GM19463 (cell line): ENCODE measurements at regions not wholly inside any gene's neighbourhood (a gene's known extent, or its start where the extent isn't known, plus 50 kb on each side); places are given as distances from the start of the nearest gene placed in this dataset.

Experiments
- ATAC-seq: cut with Tn5 transposase; IDR thresholded peaks from one replicate; pipeline ENCODE4 v1.9.1; 2021; ENCODE audit warnings: mild to moderate bottlenecking, moderate library complexity; ENCODE audit not compliant: unreplicated experiment

DNA sequence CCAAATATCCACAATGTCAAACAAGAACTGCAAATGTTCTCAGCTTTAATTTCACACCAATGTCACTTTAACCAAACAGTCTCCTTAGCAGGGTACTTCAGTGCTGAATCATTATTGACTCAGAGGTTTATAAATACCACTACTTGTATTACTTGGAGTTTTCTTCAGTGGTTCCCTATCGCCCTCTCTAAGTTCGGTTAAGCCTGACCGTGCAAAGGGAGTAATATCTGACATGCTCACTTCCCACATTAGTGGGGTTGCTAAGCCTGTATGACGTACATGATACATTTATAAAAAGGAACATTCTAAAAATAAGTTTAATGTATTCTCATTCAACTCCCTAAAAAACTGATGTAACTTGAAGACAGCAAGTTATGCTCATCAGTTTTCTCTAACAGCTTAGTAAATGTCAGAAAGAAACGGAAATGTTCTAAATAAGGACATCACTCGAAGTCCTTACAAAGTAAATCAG is 93.1 kb upstream of the ZC3H12C start:
- ATAC-seq, result peak; percentile 97

DNA sequence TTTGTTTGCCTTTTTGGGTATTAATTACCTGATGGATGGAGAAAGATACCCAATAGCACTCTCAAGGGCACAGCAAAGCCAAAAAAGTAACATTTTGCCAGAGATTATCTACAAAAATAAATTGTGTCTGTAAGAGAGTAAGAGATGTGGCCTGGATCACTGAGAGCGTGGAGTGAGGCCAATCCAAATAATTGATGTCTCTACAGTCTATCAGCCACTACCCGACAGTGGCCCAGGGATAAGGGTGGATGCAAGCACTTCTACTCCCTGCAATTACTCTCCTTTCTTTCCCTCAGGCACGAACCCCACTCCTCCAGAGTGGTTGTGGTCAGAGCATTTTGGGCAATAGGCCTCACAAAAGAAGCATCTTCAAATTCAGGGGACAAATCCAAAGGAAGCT is 92.3 kb upstream of the ZC3H12C start:
- no peak for ATAC-seq

DNA sequence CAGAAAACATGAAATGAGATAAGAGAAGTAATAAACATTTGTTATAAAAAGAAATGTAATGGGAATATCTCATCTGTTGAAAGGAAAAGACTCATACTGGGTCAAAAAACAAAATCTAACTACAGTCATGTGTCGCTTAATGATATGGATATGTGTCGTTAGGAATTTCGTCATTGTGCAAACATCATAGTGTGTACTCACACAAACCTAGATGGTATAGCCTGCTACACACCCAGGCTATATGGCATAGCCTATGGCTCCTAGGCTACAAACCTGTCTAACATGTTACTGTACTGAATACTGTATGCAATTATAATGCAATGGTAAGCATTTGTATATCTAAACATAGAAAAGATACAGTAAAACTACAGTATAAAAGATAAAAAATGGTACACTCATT is 89.8 kb upstream of the ZC3H12C start:
- ATAC-seq, result no peak

DNA sequence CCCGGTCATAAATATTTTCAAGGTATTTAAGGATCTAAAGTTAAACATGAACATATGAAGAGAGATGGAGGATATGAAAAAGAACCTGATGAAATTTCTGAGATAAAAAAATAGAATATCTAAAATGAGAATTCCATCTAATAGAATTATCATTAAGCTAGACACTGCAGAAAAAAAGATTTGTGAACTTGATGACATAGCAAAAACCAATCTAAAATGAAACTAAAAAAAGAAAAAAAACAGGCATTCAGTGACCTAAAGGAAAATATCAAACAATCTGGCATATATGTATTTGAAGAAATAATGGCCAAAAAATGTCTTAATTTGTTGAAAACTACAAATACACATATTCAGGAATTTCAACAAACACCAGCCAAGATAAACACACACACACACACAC is 81.6 kb upstream of the ZC3H12C start:
- ATAC-seq, result no peak

DNA sequence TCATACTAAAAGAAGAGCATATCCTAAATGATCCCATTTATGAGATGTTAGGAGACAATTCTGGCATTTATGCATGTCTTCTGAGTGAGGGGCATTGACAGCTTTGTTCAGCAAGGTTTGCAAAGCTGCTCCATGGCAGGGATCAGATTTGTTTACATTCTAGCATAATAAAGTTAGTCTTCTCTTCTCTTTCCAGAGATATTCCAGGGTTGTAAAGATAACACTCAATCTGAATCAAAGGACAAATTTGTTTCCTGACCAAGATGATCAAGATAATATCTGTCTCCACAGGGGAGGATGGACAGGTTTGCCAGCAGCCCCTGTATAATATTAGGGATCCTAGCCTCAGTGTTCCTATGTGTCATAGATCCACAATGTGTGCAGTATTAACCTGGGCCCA is 77.5 kb upstream of the ZC3H12C start:
- no peak for ATAC-seq

DNA sequence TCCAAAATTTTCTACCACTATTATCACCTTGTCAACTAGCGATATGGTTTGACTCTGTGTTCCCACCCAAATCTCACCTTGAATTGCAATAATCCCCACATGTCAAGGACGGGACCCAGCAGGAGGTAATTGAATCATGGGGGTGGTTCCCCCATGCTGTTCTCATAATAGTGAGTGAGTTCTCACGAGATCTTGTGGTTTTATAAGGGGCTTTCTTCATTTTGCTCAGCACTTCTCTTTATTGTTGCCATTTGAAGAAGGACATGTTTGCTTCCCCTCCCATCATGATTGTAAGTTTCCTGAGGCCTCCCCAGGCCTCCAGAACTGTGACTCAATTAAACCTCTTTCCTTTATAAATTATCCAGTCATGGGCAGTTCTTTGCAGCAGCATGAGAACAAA is 73.5 kb upstream of the ZC3H12C start:
- no peak for ATAC-seq

DNA sequence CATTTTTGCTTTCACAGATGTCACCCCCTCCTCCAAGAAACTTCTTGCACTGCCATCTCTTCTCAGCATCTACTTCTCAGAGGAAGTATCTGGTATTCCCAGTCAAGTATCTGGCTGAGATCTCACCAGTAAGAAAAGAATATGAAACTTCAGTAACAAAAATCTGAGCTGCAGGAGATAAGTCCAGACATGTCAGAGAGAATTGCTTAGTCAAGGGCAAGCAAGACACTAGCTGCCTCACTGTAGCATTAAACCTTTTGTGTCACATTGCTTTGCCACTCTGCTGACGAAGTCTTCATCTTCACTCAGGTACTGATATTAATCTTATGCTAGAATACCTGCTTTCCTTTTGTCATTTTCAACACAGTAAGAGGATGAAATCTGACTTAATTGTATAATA is 70.6 kb upstream of the ZC3H12C start:
- ATAC-seq, result no peak

DNA sequence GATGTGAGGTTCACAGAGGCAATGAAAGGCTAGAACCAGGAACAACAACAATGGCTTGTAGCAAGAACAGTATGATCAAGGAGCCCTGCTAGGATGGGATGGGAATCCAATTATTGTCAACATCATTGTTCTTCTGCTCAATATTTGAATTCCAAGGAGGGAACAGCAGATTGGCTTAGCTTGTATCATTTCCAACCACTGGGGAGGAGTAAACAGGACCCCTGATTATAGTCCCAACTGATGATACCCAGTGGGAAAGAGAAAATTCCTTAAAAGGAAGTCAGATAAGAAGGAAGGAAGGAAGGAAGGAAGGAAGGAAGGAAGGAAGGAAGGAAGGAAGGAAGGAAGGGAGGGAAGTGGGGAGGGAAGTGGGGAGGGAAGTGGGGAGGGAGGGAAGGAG is 69.5 kb upstream of the ZC3H12C start:
- no peak for ATAC-seq

DNA sequence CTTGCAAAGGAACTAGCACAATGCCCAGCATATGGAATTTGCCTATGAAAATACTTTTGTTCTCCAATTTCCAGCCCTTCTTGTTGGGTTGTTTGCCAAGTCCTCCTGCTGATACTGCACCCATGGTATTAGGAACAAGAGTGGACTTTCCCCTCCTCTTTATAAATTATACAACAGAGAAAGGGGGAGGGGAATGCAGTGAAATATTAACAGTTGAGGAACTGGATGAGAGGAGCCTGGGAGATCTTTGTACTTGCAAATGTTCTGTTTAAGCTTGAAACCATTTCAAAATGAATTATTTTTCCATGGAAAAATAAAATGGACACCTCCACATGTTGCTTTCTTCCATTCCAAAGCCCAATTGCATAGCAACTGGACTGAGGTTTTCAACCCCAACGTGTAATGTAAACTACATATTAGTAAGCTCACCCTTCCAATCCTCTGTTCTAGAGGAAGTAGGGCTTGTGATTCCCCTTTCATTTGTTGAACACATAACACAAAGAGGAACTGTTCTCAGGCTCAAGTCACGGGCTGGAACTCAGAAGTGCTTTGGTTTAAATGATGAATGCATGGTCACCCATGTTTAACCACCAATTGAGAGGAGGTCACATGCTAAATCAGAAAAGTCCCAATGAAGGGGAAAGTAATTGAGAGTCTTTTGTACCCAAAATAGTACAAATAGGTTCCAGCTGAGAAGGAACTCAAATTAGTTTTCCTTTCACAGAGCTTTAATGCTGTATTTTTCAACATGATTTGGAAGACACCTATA is 66.2 kb upstream of the ZC3H12C start:
- peak; percentile 82 for ATAC-seq

DNA sequence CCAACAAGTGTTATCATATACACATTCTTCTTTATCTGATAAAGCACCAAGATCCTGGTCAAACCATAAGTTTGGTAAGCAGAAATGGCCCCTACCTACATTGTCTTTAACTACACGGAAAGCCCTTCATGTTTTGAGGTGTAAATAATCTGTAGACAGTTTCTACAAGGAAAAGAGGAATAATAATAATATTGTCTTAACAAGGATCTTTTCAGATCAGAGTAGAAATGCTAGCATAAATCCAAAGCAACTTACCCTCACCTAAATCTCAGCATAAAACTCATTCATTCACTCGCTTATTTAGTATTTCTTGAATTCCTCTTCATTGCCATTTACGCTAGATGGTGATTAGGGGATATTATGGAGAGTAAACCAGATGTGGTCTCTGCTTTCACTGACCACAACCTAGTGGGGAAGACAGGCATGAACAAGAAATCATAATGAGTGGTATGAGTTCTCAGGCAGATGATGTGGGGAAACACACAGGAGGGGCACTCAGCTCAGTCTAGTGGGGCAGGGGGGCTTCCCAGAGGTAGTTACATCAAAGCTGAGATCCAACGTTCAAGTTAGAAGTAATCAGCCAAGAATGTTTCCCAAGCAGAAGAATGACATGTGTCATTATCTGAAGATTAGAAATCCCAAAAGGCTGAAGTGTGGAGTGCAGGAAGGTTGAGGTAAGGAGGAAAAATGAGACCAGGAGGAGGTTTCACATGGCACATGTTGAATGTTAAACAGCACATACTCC is 65.4 kb upstream of the ZC3H12C start:
- peak; percentile 43 for ATAC-seq

DNA sequence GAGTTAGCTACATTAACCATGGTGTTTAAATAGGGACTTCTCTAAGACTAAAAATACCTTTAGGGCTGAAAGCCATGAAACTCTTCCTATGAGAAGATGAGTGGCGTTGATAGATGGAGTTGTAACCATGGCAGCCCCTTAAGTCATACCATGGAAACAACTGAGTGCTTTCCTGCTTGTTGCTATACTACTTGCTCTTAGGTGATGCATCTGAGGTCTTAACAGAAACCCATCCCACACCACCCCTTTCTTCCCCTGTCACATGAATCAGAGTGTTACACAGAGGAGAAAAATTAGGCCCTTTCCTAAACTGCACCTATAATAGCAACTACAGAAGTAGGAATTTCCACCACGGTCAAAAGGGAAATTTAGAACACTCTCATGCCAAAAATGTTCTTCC is 64.3 kb upstream of the ZC3H12C start:
- ATAC-seq, result peak; percentile 17

DNA sequence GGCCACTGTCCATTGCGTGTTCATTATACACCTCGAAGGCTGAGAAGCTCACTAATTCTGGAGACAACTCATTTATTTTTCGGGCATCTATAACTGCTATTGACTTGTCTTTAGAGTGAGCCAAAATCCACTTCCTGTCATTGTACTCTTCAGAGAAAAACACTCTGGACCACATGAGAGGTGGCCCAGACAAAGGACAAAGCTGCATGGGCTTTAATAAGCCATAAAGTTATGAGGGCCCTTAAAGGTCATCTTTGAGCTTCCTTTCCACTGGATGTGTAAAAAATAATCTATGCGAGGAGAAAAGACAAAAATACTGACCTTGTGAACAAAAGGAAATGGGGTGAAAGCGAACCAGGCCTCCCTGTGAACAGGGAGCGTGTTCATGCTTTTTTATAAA is 63.5 kb upstream of the ZC3H12C start:
- no peak for ATAC-seq

DNA sequence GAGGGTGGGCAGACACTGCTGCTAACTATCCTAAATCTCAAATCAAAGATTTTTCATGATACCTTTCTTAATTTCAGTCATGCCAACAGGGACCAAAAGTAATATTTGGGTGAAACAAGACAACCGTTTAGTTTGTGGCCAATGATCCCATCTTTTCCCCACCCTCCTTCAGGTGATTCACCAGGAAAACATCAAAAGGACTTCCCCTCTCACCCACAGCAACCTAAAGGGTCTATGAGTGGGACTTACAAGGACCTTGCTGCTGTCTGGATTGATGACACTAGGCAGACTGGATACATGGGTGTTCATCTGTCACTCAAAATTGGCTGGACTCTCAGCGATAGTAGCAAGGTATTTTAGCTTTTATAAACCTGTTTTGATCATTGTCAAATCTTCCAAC is 62.0 kb upstream of the ZC3H12C start:
- ATAC-seq, result no peak

DNA sequence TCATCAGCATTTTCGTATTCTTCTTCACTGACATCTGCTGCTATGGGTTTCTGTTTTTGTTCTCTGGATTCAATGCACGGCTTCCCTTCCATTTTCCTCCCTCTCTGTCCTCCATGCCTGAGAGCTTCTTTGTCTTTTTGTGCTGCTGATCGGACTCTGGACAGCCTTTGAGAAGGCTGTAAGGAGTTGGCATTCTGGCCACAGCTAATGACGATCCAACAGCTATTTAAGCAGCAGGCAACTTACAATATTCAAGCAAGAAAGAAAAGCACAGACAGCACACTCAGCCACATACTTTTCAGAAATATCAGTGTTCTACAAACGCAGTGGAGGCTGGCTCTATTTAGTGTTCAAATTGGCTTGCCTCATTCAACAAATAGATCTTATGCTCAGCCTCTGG is 60.9 kb upstream of the ZC3H12C start:
- no peak for ATAC-seq

DNA sequence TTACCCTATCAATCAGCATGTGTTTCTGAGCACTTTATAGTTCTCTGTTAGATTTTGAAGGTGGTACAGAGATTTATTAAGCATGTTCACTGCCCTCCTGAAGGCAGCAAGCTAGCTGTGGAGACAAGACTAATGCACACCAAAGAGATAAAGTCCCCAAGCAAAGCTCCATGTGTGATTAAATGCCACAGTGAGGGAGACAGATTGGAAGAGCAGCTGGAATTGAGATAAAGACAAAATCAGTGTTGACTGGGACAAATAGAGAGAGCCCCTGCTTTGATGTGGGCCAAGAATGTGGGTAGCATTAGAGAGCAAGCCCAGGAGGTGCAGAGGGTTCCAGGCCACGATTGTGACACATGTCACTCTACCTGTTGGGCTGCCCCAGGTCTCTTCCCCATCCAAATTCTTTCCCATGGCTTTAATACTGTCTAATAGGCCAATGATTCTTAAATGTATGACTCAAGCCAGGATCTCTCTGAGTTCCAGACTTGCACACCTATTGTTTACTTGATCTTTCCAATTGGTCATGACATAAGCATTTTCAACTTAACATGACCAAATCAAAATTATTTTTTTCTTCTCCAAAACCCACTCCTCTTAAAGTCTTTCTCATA is 60.1 kb upstream of the ZC3H12C start:
- no peak for ATAC-seq

DNA sequence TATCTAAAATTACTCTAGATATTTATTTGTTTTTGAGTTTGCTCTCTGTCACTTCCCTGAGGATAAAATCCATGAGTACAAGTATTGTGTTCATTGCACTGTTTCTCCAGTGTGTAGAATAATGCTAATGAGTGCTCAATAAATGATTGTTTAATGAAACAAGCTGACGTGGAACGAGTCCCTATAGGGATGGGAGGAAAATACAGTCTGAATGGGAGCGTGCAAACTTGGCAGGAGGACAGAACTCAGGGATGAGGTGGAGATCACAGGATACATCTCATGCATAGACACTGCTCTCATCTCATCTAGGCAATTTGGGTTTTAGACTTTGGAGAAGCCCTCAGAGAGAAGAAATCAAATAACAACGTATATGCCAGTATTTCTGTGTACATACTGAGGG is 58.4 kb upstream of the ZC3H12C start:
- ATAC-seq, result no peak

DNA sequence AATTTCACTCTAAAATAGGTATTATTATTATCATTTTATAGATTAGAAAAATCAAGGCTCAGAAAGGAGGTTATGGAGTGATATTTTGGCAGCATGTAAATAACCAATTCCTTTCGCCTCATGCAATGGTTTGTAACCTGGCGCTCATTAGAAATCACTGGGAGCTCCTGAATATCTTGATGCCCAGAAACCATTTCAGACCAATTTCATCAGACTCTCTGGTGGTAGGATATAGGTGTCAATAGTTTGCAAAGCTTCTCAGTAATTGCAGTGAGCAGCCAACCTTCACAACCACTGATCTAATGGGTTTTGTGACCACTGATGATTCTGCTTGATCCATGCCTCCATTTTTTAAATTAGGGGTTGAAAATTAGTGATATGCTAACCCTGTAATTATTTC is 57.8 kb upstream of the ZC3H12C start:
- ATAC-seq, result no peak

DNA sequence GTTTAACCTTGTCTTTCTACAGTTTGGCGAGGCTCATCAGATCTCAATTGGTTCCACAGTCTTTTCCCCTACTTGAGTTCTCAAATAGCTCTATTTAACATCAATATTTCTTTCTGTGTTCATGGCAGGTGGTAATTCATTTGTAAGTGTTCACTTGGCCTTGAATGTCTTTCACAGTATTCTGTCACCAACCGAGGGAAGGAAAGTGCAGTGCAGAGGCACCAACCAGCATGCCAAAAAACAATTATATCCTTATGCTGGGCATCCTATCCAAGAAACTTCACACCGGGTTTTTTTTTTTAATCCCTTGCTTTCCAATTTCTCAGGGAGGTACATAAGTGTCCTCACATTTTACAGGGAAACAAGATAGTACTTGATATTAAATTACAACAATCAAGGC is 55.0 kb upstream of the ZC3H12C start:
- no peak for ATAC-seq
